NCI-H774 (cell line): ENCODE measurements at regions not wholly inside any gene's neighbourhood (a gene's known extent, or its start where the extent isn't known, plus 50 kb on each side); places are given as distances from the start of the nearest gene placed in this dataset.
"Not testable (repeated sequence)": the region's sequence is repeated elsewhere in the genome, so short reads cannot be mapped to it uniquely, and the experiment has no call there.

Experiments
- DNase-seq: peaks from one replicate; lab custom pipeline; 2025; lab: John Stamatoyannopoulos, UW

- no peak for DNase-seq
Observed at GRCh38 chr6:51257938-51258337, 439.3 kb downstream of the TFAP2B start.

GRCh38 chr6:51260003-51260402, 441.3 kb downstream of the TFAP2B start:
- DNase-seq = no peak

- no peak for DNase-seq
Observed at GRCh38 chr6:51261691-51262090, 443.0 kb downstream of the TFAP2B start.

GRCh38 chr6:51265426-51265825, 446.8 kb downstream of the TFAP2B start:
- DNase-seq = no peak

- no peak for DNase-seq
Observed at GRCh38 chr6:51266604-51267003, 447.9 kb downstream of the TFAP2B start.

- DNase-seq = no peak
Observed at GRCh38 chr6:51268666-51269065, 450.0 kb downstream of the TFAP2B start.

GRCh38 chr6:51269876-51270275, 451.2 kb downstream of the TFAP2B start:
- no peak for DNase-seq

- DNase-seq = no peak
Observed at GRCh38 chr6:51271615-51272014, 452.9 kb downstream of the TFAP2B start.

- no peak for DNase-seq
Observed at GRCh38 chr6:51273228-51273961, 454.7 kb downstream of the TFAP2B start.

GRCh38 chr6:51277474-51277873, 458.8 kb downstream of the TFAP2B start:
- DNase-seq = no peak

- no peak for DNase-seq
Observed at GRCh38 chr6:51282026-51282425, 463.4 kb downstream of the TFAP2B start.

- no peak for DNase-seq
Observed at GRCh38 chr6:51283723-51284355, 465.2 kb downstream of the TFAP2B start.

- no peak for DNase-seq
Observed at GRCh38 chr6:51285876-51286275, 467.2 kb downstream of the TFAP2B start.

GRCh38 chr6:51289041-51289440, 470.4 kb downstream of the TFAP2B start:
- DNase-seq = no peak

GRCh38 chr6:51292659-51293058, 474.0 kb downstream of the TFAP2B start:
- no peak for DNase-seq

GRCh38 chr6:51299621-51300380, 481.1 kb downstream of the TFAP2B start:
- DNase-seq = no peak

- no peak for DNase-seq
Observed at GRCh38 chr6:51300510-51300909, 481.8 kb downstream of the TFAP2B start.

- DNase-seq = no peak
Observed at GRCh38 chr6:51301962-51302361, 483.3 kb downstream of the TFAP2B start.

GRCh38 chr6:51302431-51302830, 483.8 kb downstream of the TFAP2B start:
- DNase-seq = no peak

- DNase-seq = no peak
Observed at GRCh38 chr6:51303338-51303737, 484.7 kb downstream of the TFAP2B start.

- DNase-seq = no peak
Observed at GRCh38 chr6:51314965-51315364, 496.3 kb downstream of the TFAP2B start.

GRCh38 chr6:51318674-51319073, 500.0 kb downstream of the TFAP2B start:
- DNase-seq = no peak

- not testable (repeated sequence) for DNase-seq
Observed at GRCh38 chr6:51321477-51321876, 502.8 kb downstream of the TFAP2B start.
